K562 (cell line): ENCODE measurements at regions not wholly inside any gene's neighbourhood (a gene's known extent, or its start where the extent isn't known, plus 50 kb on each side); places are given as distances from the start of the nearest gene placed in this dataset.

Experiments used
- ATAC-seq: fragments of 200-7000 bp; cut with Tn5 transposase; 3 replicates; pipeline ENCODE4 v1.9.1; 2020; ENCODE audit warnings: moderate library complexity
- BruUV-seq: library from RNA; stranded (reverse); fragments of 400-500 nt; replicated peaks from 2 replicates; lab custom pipeline; 2021; lab: Mats Ljungman, UMichigan
- CTCF ChIA-PET: fragments of 300-600 bp; formaldehyde crosslinking; extraction: SDS; loops from one replicate; lab custom pipeline; 2021; ENCODE audit warnings: low intra/inter-chr PET ratio; lab: Yijun Ruan, JAX
- POLR2A ChIA-PET: fragments of 300-600, 350-650 bp; sonication (Branson Sonifier 250); formaldehyde crosslinking; extraction: SDS; loops from one replicate; lab custom pipeline; 2021; ENCODE audit warnings: antibody characterized with exemption, inconsistent platforms; lab: Yijun Ruan, JAX
- DNase-seq, 4 experiments: peaks; one replicate each; pipeline versions ENCODE4 v3.0.0 to v3.0.0-alpha.2; 2011 to 2018; ENCODE audit warnings: low spot score in 3 of 4, mixed read lengths in 3 of 4; ENCODE audit errors: extremely low read depth in 1 of 4
- FAIRE-seq: peaks from 2 replicates; lab custom pipeline; 2011; peaks lifted over from hg19 to GRCh38; lab: Jason Lieb, UNC
- H2AFZ ChIP-seq: 2 replicates; pipeline ENCODE4 v1.6.0; 2011; ENCODE audit warnings: low read depth, low read length, control low read depth, inconsistent platforms
- H3K27ac ChIP-seq: fragments of 200-600 bp; 3 replicates; pipeline ENCODE4 v1.8.0; 2011; ENCODE audit warnings: low read depth, mild to moderate bottlenecking, control low read depth, inconsistent platforms, low read length, moderate library complexity, mixed read lengths; ENCODE audit errors: extremely low read depth
- H3K27me3 ChIP-seq, 2 experiments: fragments of 300-600 bp in 1 of 2; 2 replicates in 1 of 2; 3 replicates in 1 of 2; pipeline versions ENCODE4 v1.6.0 to v1.8.0; 2011; ENCODE audit warnings: inconsistent platforms in 2 of 2, low read length in 2 of 2, mild to moderate bottlenecking in 1 of 2, mixed read lengths in 1 of 2, moderate library complexity in 1 of 2; ENCODE audit not compliant: control insufficient read depth in 2 of 2, insufficient read depth in 2 of 2
- H3K36me3 ChIP-seq: fragments of 300-600 bp; 3 replicates; pipeline ENCODE4 v1.8.0; 2011; ENCODE audit warnings: mild to moderate bottlenecking, low read length, inconsistent platforms; ENCODE audit not compliant: control insufficient read depth, insufficient read depth
- H3K4me1 ChIP-seq, 2 experiments: fragments of 200-600 bp in 1 of 2; replicated peaks in 1 of 2; 2 replicates in 1 of 2; 3 replicates in 1 of 2; pipeline versions ENCODE4 v1.5.1 to v1.8.0; 2011; ENCODE audit warnings: inconsistent platforms in 2 of 2, low read length in 2 of 2, mild to moderate bottlenecking in 1 of 2, mixed read lengths in 1 of 2, moderate library complexity in 1 of 2; ENCODE audit not compliant: control insufficient read depth in 2 of 2, insufficient read depth in 2 of 2
- H3K4me2 ChIP-seq: 2 replicates; pipeline ENCODE4 v1.6.1; 2011; ENCODE audit warnings: low read length, control low read depth, inconsistent platforms, mixed read lengths; ENCODE audit not compliant: insufficient read depth
- H3K4me3 ChIP-seq: fragments of 200-600 bp; sonication (generic), shearing (Covaris generic); 2 replicates; pipeline ENCODE4 v1.5.1; 2016; ENCODE audit warnings: control low read depth, inconsistent platforms
- H3K79me2 ChIP-seq: fragments of 200-600 bp; 3 replicates; pipeline ENCODE4 v1.8.0; 2011; ENCODE audit warnings: low read length, inconsistent platforms; ENCODE audit not compliant: control insufficient read depth, insufficient read depth
- H3K9ac ChIP-seq, 2 experiments: 2 replicates each; pipeline versions ENCODE4 v1.6.0 to v1.6.1; 2011; ENCODE audit warnings: low read depth in 2 of 2, low read length in 2 of 2, control low read depth in 1 of 2, inconsistent platforms in 1 of 2, mild to moderate bottlenecking in 1 of 2, mixed read lengths in 1 of 2; ENCODE audit not compliant: insufficient read depth in 1 of 2
- H3K9me1 ChIP-seq: one replicate; pipeline ENCODE4 v1.6.0; 2011; ENCODE audit warnings: inconsistent platforms, mild to moderate bottlenecking, low read length, moderate library complexity; ENCODE audit not compliant: control insufficient read depth, insufficient read depth
- H3K9me3 ChIP-seq: replicated peaks from 2 replicates; pipeline ENCODE4 v1.5.1; 2011; ENCODE audit warnings: low read depth, low read length, inconsistent platforms; ENCODE audit not compliant: control insufficient read depth, insufficient read depth
- H4K20me1 ChIP-seq: replicated peaks from 2 replicates; pipeline ENCODE4 v1.6.1; 2011; ENCODE audit warnings: low read length, inconsistent platforms, mixed read lengths; ENCODE audit not compliant: control insufficient read depth, insufficient read depth
- CEBPG ChIP-seq, 3 experiments: fragments of 200-800 bp in 1 of 3; sonication (Bioruptor generic) in 1 of 3; sonication (generic) in 1 of 3; formaldehyde crosslinking in 1 of 3; IDR thresholded peaks in 2 of 3; conservative IDR thresholded peaks in 1 of 3; 2 replicates each; pipeline versions ENCODE4 v1.6.1 to v1.8.0; 2016 to 2022; ENCODE audit warnings: missing compliant biosample characterization in 2 of 3, missing genetic modification characterization in 2 of 3, mild to moderate bottlenecking in 1 of 3, missing genetic modification reagents in 1 of 3
- CGGBP1 ChIP-seq: fragments of 250-450 bp; sonication (Bioruptor Pico); IDR thresholded peaks from 2 replicates; pipeline ENCODE4 v1.9.0; 2021; ENCODE audit warnings: mild to moderate bottlenecking
- HDGF ChIP-seq: fragments of 450-650 bp; IDR thresholded peaks from 2 replicates; pipeline ENCODE4 v1.6.1; 2016
- MIER1 ChIP-seq: fragments of 450-650 bp; IDR thresholded peaks from 2 replicates; pipeline ENCODE4 v1.6.1; 2016; ENCODE audit warnings: antibody characterized with exemption, mild to moderate bottlenecking, low read depth
- NR4A1 ChIP-seq, 2 experiments: fragments of 250-450 bp in 1 of 2; fragments of 450-650 bp in 1 of 2; sonication (Bioruptor Pico) in 1 of 2; IDR thresholded peaks; 2 replicates each; pipeline versions ENCODE4 v1.4.0 to v1.6.1; 2016 to 2020; ENCODE audit warnings: mild to moderate bottlenecking in 2 of 2, missing compliant biosample characterization in 1 of 2, missing genetic modification characterization in 1 of 2, moderate library complexity in 1 of 2
- PTRF ChIP-seq: fragments of 450-650 bp; IDR thresholded peaks from 2 replicates; pipeline ENCODE4 v1.6.1; 2016; ENCODE audit warnings: mild to moderate bottlenecking, missing genetic modification characterization, missing compliant biosample characterization
- ZNF143 ChIP-seq: sonication (generic); formaldehyde crosslinking; IDR thresholded peaks from 2 replicates; pipeline ENCODE4 v1.9.0; 2022; ENCODE audit warnings: mild to moderate bottlenecking, missing genetic modification reagents
- ZNF324 ChIP-seq: fragments of 250-450 bp; sonication (Bioruptor Pico); IDR thresholded peaks from 2 replicates; pipeline ENCODE4 v1.4.0; 2020; ENCODE audit warnings: mild to moderate bottlenecking
- ZNF512 ChIP-seq: IDR thresholded peaks from 2 replicates; pipeline ENCODE4 v1.6.1; 2016; ENCODE audit warnings: missing genetic modification characterization, missing compliant biosample characterization
- WGBS: fragments of 100-300 bp; shearing (Covaris generic); methylation state at CpG from one replicate; pipeline ENCODE4 v1.1.6; 2016; ENCODE audit warnings: low coverage, mixed read lengths; ENCODE audit not compliant: insufficient coverage; ENCODE audit errors: missing lambda C conversion rate; 5-methylcytosine and 5-hydroxymethylcytosine counted together
- in situ Hi-C: fragments of 300-500 bp; cut with MboI; formaldehyde crosslinking; loops from 4 replicates; pipeline ENCODE4 v1.15.0; 2018; ENCODE audit warnings: inconsistent platforms, mixed read lengths
- intact Hi-C: fragments of 100-400 bp; cut with micrococcal nuclease; formaldehyde crosslinking; loops from 2 replicates; pipeline ENCODE4 v1.14.2; 2022

DNA sequence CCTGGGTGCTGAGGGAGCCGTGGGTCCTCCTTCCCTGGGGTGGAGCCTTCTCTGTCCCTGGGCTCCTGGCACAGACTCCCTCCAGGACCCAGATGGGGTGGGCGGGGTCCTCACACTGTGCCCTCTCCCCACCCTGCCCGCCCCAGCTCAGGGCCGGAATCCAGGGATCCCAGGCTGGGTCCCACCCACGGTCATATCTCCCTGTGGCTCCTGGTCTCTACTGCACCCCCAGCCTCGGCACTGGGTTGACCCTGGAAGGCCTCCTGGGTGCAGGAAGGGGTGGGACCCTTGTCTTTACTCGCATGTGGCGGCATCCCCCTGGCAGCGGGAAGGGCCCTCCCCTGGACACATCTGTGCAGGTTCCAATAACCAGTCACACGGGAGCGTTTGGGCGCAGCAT lies 75.8 kb upstream of the EIF5 start (continued):
- TF ChIP-seq ZNF512 (no peak), CGGBP1 (CRISPR knock-in tag) (no peak), ZNF324 (CRISPR knock-in tag) (no peak), MIER1 (no peak), ZNF143 (no peak)

DNA sequence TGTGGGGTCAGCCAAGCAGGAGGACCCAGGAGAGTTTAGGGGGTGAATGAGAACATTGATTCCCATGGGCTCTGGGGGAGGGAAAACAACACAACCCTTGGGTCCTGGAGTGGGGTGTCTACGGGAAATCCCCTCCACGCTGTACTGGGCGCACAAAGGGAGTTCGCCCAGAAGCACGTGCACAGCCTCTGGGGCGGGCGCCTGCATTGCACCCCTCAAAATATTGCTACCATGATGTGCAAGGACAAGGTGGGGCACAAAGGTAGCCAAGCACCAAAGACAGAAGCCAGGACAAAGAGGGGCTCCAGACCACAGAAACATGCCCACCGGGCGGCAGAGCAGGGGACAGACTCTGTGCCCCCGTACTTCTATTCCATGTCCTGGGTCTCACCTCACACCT lies 74.9 kb upstream of the EIF5 start:
- H2AFZ ChIP-seq, result no peak overlapping the region
- FAIRE-seq, result no peak
- no peak overlapping the region for H3K4me3 ChIP-seq

More for the DNA sequence above, 74.9 kb upstream of the EIF5 start:
- ChIA-PET POLR2A (no interaction called here), CTCF (no interaction called here)
- ATAC-seq (no peak), DNase-seq (no peak)
- Histone ChIP-seq H3K9me1 (no peaks in the 10 kb centered on the region), H4K20me1 (no peaks in the 10 kb centered on the region), H3K9me3 (no peaks in the 10 kb centered on the region), H3K27me3 (no peaks in the 10 kb centered on the region; a peak in 1 of 5 replicates), H3K36me3 (no peaks in the 10 kb centered on the region), H3K4me1 (0 out of 5 replicates have a peak, but pooled peaks cover 0 to 3% of the 10 kb centered on the region in 2 experiments), H3K27ac (no peak overlapping the region), H3K9ac (no peak overlapping the region), H3K79me2 (no peaks in the 10 kb centered on the region), H3K4me2 (no peak overlapping the region)
- WGBS, result 78% methylated on average over 8 of the region's 10 CpGs
- intact Hi-C loops (no loop called here), in situ Hi-C loops (no loop called here)
- TF ChIP-seq CEBPG (CRISPR knock-in tag; IDR thresholded peaks at IDR 0.05) (no peak), CEBPG (tag; conservative IDR thresholded peaks at IDR 0.05 in 1 of 2, IDR thresholded peaks at IDR 0.05 in 1 of 2) (no peak), NR4A1 (CRISPR knock-in tag; IDR thresholded peaks at IDR 0.05) (no peak), NR4A1 (tag; IDR thresholded peaks at IDR 0.05) (no peak), HDGF (no peak), PTRF (tag) (no peak)
- no TSS peak for BruUV-seq
